Right cardiac atrium (tissue), 5 donors: ENCODE measurements at regions not wholly inside any gene's neighbourhood (a gene's known extent, or its start where the extent isn't known, plus 50 kb on each side); places are given as distances from the start of the nearest gene placed in this dataset.

Experiments used
- ATAC-seq, 2 donors: fragments of 200-7000 bp; cut with Tn5 transposase; one replicate each; pipeline versions ENCODE4 v1.8.0 to v1.9.1; 2020; ENCODE audit warnings: moderate library complexity in 2 of 2, mild to moderate bottlenecking in 1 of 2
- DNase-seq, 3 donors: peaks; one replicate each; pipeline ENCODE4 v3.0.0-alpha.2; 2020
- H3K27ac ChIP-seq: one replicate; pipeline ENCODE4 v1.5.1; 2013; ENCODE audit warnings: mild to moderate bottlenecking, low read length, control low read depth, moderate library complexity
- H3K27me3 ChIP-seq: one replicate; pipeline ENCODE4 v1.6.1; 2013; ENCODE audit not compliant: control insufficient read depth, insufficient read depth
- H3K4me1 ChIP-seq: one replicate; pipeline ENCODE4 v1.6.1; 2013; ENCODE audit warnings: low read length; ENCODE audit not compliant: control insufficient read depth, insufficient read depth
- H3K4me3 ChIP-seq: one replicate; pipeline ENCODE4 v1.5.1; 2013; ENCODE audit warnings: low read length, control low read depth
- H3K9me3 ChIP-seq: one replicate; pipeline ENCODE4 v1.6.1; 2013; ENCODE audit warnings: low read length; ENCODE audit not compliant: control insufficient read depth
- WGBS: extraction: QIAGEN DNeasy Blood & Tissue Kit; methylation state at CpG from one replicate; pipeline ENCODE4 v1.1.7; 2013; 5-methylcytosine and 5-hydroxymethylcytosine counted together
- intact Hi-C, 4 donors: fragments of 100-400 bp; cut with DNase I; formaldehyde crosslinking; loops; one replicate each; pipeline versions ENCODE4 v1.11.0 to v1.14.0; 2022 to 2023
- donor health status: healthy with polysubstance abuse.
- donor health status: DM: no; HTN: yes; CAD: no.
- donor health status: DM: no; HTN: no; CAD: no.
- donor health status: DM: no; HTN: yes; CAD: no; lungs with severe emphysema.
- donor health status: DM: yes; HTN: yes; CAD: no.

- ATAC-seq (no peak), DNase-seq (no peak)
- no peak overlapping the region for H3K4me3 ChIP-seq
- H3K27me3 ChIP-seq, result no peaks in the 10 kb centered on the region
- peaks cover 4% of the 10 kb centered on the region for H3K4me1 ChIP-seq
- no peaks in the 10 kb centered on the region for H3K9me3 ChIP-seq
- intact Hi-C loops, result no loop called here
- no peak overlapping the region for H3K27ac ChIP-seq
- WGBS, result 96% methylated on average over 3 of the region's 3 CpGs
Measured at GRCh38 chr5:62695274-62695673, 116.7 kb downstream of the LRRC70 start.

- no peaks in the 10 kb centered on the region for H3K9me3 ChIP-seq
- ATAC-seq (no peak), DNase-seq (no peak)
- intact Hi-C loops, result no loop called here
- no peaks in the 10 kb centered on the region for H3K27me3 ChIP-seq
- peaks cover 4% of the 10 kb centered on the region for H3K4me1 ChIP-seq
- WGBS, result 89% methylated on average over 5 of the region's 5 CpGs
- H3K27ac ChIP-seq, result no peak overlapping the region
- H3K4me3 ChIP-seq, result no peak overlapping the region
Measured at GRCh38 chr5:62692946-62693713, 114.5 kb downstream of the LRRC70 start.

- no peak for ATAC-seq
- Histone ChIP-seq H3K4me1 (peaks cover 4% of the 10 kb centered on the region), H3K27me3 (no peaks in the 10 kb centered on the region), H3K4me3 (no peak overlapping the region), H3K9me3 (no peaks in the 10 kb centered on the region), H3K27ac (no peak overlapping the region)
- intact Hi-C loops, result no loop called here
- 97% methylated on average over 3 of the region's 3 CpGs for WGBS
- no peak for DNase-seq
Measured at GRCh38 chr5:62691946-62692345, 113.3 kb downstream of the LRRC70 start.

- intact Hi-C loops, result no loop called here
- ATAC-seq (no peak), DNase-seq (no peak)
- H3K27ac ChIP-seq, result peak overlapping the region; percentile 41
- no peak overlapping the region for H3K4me3 ChIP-seq
- H3K27me3 ChIP-seq, result no peaks in the 10 kb centered on the region
- WGBS, result 76% methylated on average over 6 of the region's 6 CpGs
- H3K4me1 ChIP-seq, result peaks cover 4% of the 10 kb centered on the region
- no peaks in the 10 kb centered on the region for H3K9me3 ChIP-seq
Measured at GRCh38 chr5:62690421-62690820, 111.8 kb downstream of the LRRC70 start.

- peaks cover 4% of the 10 kb centered on the region for H3K4me1 ChIP-seq
- no peaks in the 10 kb centered on the region for H3K27me3 ChIP-seq
- H3K4me3 ChIP-seq, result peak overlapping the region; percentile 16
- H3K27ac ChIP-seq, result no peak overlapping the region
- 63% methylated on average over 9 of the region's 9 CpGs for WGBS
- H3K9me3 ChIP-seq, result no peaks in the 10 kb centered on the region
- ATAC-seq, result peak in 1 of 2 donors; percentile 26
- intact Hi-C loops, result no loop called here
- no peak for DNase-seq
Measured at GRCh38 chr5:62689599-62690368, 111.2 kb downstream of the LRRC70 start.

- no peak for ATAC-seq
- WGBS, result 80% methylated on average over 1 of the region's 1 CpG
- no peak overlapping the region for H3K27ac ChIP-seq
Measured at GRCh38 chr5:62686692-62687091, 108.1 kb downstream of the LRRC70 start.

GRCh38 chr5:62685221-62685620 is 106.6 kb downstream of the LRRC70 start:
- Histone ChIP-seq H3K9me3 (no peaks in the 10 kb centered on the region), H3K27me3 (no peaks in the 10 kb centered on the region), H3K4me1 (no peaks in the 10 kb centered on the region), H3K27ac (no peak overlapping the region), H3K4me3 (no peak overlapping the region)
- DNase-seq, result no peak
- no peak for ATAC-seq
- intact Hi-C loops, result no loop called here

More at GRCh38 chr5:62686692-62687091, 108.1 kb downstream of the LRRC70 start:
- Histone ChIP-seq H3K4me3 (no peak overlapping the region), H3K4me1 (peaks cover 4% of the 10 kb centered on the region), H3K9me3 (no peaks in the 10 kb centered on the region), H3K27me3 (no peaks in the 10 kb centered on the region)
- intact Hi-C loops, result no loop called here
- DNase-seq, result no peak

GRCh38 chr5:62684310-62684709 is 105.7 kb downstream of the LRRC70 start:
- WGBS, result 97% methylated on average over 1 of the region's 1 CpG
- DNase-seq, result no peak

GRCh38 chr5:62682059-62682458 is 103.4 kb downstream of the LRRC70 start:
- Histone ChIP-seq H3K9me3 (no peaks in the 10 kb centered on the region), H3K4me1 (no peaks in the 10 kb centered on the region), H3K27ac (no peak overlapping the region), H3K4me3 (no peak overlapping the region), H3K27me3 (no peaks in the 10 kb centered on the region)
- DNase-seq (no peak), ATAC-seq (peak; percentile 49 to 79)
- intact Hi-C loops, result no loop called here
- WGBS, result 23% methylated on average over 2 of the region's 2 CpGs

More at GRCh38 chr5:62684310-62684709, 105.7 kb downstream of the LRRC70 start:
- H3K4me3 ChIP-seq, result no peak overlapping the region
- H3K9me3 ChIP-seq, result no peaks in the 10 kb centered on the region
- intact Hi-C loops, result no loop called here
- H3K27me3 ChIP-seq, result no peaks in the 10 kb centered on the region
- no peak for ATAC-seq
- no peak overlapping the region for H3K27ac ChIP-seq
- no peaks in the 10 kb centered on the region for H3K4me1 ChIP-seq

- WGBS, result 76% methylated on average over 3 of the region's 3 CpGs
Measured at GRCh38 chr5:62681117-62681850, 102.7 kb downstream of the LRRC70 start.

GRCh38 chr5:62680121-62680520 is 101.5 kb downstream of the LRRC70 start:
- no peaks in the 10 kb centered on the region for H3K9me3 ChIP-seq
- no peak overlapping the region for H3K4me3 ChIP-seq
- no peak for ATAC-seq
- intact Hi-C loops, result no loop called here
- DNase-seq, result no peak
- H3K27ac ChIP-seq, result no peak overlapping the region
- no peaks in the 10 kb centered on the region for H3K4me1 ChIP-seq
- H3K27me3 ChIP-seq, result no peaks in the 10 kb centered on the region

More at GRCh38 chr5:62681117-62681850, 102.7 kb downstream of the LRRC70 start:
- intact Hi-C loops, result no loop called here
- Histone ChIP-seq H3K4me3 (no peak overlapping the region), H3K27ac (no peak overlapping the region), H3K4me1 (no peaks in the 10 kb centered on the region), H3K27me3 (no peaks in the 10 kb centered on the region), H3K9me3 (no peaks in the 10 kb centered on the region)
- ATAC-seq (no peak), DNase-seq (no peak)
